Dermis microvascular lymphatic vessel endothelial cell (primary cell): ENCODE measurements at regions not wholly inside any gene's neighbourhood (a gene's known extent, or its start where the extent isn't known, plus 50 kb on each side); places are given as distances from the start of the nearest gene placed in this dataset.
A peak's percentile ranks its signal among the peaks of the same experiment; 100 is the strongest.
"Not testable (repeated sequence)": the region's sequence is repeated elsewhere in the genome, so short reads cannot be mapped to it uniquely, and the experiment has no call there.

Source experiments
- DNase-seq, 2 donors: peaks; one replicate each; pipeline versions ENCODE4 v3.0.0 to v3.0.0-alpha.2; 2010; ENCODE audit warnings: low read depth in 2 of 2

GRCh38 chr7:112982441-112983063 is 104.1 kb downstream of the GPR85 start:
- DNase-seq, result no peak

GRCh38 chr7:112981966-112982365 is 104.7 kb downstream of the GPR85 start:
- no peak for DNase-seq

- not testable (repeated sequence) for DNase-seq
Observed at GRCh38 chr7:112979055-112979454, 107.6 kb downstream of the GPR85 start.

DNA sequence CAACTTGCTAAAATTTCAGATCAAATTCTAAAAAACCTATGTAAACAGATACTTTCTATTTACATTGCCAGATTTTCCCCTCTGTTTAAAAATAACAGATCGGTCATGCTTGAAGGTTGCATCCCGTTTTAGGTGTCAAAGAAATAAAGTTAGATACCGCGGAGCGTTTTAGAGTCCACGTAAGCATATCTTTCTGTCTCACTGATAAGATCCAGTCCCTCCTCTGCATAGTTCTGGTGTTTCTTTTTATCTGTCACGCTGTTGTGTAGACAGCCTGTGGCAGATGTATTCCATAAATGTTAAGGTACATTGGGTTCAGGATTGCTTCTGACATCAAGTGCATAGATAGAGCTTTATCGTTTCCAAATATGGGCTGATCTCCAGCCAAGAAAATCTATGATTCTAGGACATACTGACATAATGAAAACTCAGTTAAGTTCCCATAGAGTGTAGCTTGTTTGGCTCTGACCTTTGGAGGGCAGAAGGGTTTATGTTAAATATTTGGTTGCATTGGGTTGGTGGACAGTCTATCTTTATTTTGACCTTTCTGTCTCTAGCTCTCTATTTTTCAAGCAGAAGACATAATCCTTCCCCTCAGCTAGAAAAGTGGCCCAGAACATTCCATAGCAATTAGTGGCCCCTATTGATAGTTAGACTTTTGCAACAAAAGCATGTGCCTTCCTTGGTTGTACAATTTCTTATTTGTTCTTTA is 109.2 kb downstream of the GPR85 start:
- not testable (repeated sequence) for DNase-seq

GRCh38 chr7:112970771-112971170 is 115.9 kb downstream of the GPR85 start:
- DNase-seq, result no peak

- DNase-seq, result no peak
Observed at GRCh38 chr7:112969946-112970345, 116.7 kb downstream of the GPR85 start.

DNA sequence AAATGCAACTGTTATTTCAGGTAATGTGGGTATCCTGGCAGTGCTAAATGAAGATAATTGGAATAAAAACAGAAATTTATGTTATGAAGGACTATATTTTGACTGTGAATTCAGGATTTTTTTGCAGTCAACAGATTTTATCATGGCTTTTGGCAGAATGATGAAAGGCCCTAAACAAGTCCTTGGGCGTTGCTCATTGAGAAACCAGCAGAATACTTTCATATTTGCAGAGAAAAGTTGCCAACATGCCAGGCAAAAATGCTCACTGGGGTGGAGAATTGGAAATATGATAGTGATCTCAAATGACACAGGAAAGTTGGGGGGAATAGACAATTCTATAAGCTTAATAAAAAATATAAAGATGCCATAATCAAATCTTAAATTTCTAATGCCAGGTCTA is 121.1 kb downstream of the GPR85 start:
- DNase-seq, result no peak

GRCh38 chr7:112963634-112964033 is 123.0 kb downstream of the GPR85 start:
- DNase-seq, result no peak

DNA sequence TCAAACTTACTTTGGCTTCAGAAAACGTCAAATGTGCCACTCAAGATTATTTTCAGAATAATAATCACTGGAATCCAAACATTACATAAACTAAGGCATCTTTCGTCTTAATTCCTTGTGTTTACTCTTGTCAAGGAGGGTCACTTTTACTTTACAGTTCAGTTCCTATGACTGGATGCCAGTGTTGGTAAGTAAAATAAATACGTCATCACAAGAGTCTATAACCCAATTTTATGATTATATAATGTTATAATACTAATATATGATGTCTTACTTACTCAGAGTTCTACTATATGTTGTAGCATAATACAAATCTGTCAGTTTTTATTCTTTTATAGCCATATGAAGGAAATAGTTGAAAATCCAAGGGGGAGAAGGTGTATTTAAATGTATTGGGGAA is 123.8 kb downstream of the GPR85 start:
- no peak for DNase-seq

GRCh38 chr7:112959276-112959675 is 127.4 kb downstream of the GPR85 start:
- DNase-seq, result no peak

DNA sequence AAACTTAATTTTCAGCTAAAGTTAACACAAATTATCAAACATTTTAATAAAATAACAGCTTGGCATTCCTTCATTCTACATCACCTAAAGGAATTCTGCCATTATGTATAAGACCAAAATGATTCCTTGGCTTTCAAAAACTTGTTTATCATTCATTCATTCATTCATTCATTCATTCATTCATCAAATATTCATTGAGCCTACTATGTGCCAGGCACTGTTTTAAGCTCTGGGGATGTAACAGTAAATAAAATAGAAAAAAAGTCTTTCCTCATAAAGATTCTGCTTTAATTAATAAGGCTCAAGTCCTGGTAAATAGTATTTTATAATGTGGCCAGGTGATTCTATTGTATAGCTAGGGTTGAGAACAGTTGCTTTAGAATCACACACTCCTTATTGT is 127.9 kb downstream of the GPR85 start:
- no peak for DNase-seq

- DNase-seq, result no peak
Observed at GRCh38 chr7:112957901-112958300, 128.7 kb downstream of the GPR85 start.

DNA sequence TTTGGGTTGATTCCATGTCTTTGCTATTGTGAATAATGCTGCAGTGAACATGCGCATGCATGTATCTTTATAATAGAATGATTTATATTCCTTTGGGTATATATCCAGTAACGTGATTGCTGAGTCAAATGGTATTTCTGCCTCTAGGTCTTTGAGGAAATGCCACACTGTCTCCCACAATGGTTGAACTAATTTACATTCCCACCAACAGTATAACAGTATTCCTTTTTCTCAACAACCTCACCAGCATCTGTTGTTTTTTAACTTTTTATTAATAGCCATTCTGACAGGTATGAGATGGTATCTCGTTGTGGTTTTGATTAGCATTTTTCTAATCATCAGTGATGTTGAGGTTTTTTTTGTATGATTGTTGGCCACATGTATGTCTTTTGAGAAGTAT is 133.6 kb downstream of the GPR85 start:
- DNase-seq, result not testable (repeated sequence)

GRCh38 chr7:112951070-112951469 is 135.6 kb downstream of the GPR85 start:
- no peak for DNase-seq

DNA sequence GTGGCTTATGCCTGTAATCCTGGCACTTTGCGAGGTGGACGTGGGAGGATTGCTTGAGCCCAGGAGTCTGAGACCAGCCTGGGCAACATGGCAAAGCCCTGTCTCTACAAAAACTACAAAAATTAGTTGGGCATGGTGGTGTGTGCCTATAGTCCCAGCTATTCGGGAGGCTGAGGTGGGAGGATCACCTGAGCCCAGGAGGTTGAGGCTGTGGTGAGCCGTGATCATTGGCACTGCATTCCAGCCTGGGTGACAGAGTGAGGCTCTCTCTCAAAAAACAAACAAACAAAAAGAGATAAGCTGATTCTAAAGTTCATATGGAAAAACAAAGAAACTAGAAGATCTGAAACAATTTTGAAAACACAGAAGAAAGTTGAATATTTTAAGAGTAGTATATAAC is 136.9 kb downstream of the GPR85 start:
- not testable (repeated sequence) for DNase-seq

GRCh38 chr7:112946350-112946749 is 140.3 kb downstream of the GPR85 start:
- no peak for DNase-seq

GRCh38 chr7:112945046-112945445 is 141.6 kb downstream of the GPR85 start:
- no peak for DNase-seq

GRCh38 chr7:112942981-112943380 is 143.6 kb downstream of the GPR85 start:
- DNase-seq, result no peak

GRCh38 chr7:112942125-112942524 is 144.5 kb downstream of the GPR85 start:
- DNase-seq, result not testable (repeated sequence)

DNA sequence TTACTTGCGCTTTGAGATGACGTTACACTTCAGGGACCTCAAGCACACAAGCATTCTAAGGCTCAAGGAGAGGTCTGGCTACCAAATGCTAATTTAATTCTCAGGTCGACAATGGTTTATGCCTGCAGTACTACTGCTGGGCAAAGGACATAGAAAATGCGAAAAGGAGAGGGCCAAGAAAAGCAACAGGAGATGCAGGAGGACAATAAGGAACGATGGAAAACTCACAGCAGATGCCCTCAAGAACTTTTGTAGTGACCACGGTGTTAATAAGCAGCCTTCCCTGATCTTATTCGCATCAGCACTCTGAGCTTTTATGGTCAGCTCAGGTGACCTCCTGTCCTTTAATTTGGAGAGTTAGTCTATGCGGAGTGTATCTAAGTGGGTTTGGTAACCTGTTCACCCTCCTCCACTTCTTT is 146.3 kb downstream of the GPR85 start:
- DNase-seq, result no peak

- peak; percentile 96 to 99 for DNase-seq
Observed at GRCh38 chr7:112939574-112940313, 146.9 kb downstream of the GPR85 start.

DNA sequence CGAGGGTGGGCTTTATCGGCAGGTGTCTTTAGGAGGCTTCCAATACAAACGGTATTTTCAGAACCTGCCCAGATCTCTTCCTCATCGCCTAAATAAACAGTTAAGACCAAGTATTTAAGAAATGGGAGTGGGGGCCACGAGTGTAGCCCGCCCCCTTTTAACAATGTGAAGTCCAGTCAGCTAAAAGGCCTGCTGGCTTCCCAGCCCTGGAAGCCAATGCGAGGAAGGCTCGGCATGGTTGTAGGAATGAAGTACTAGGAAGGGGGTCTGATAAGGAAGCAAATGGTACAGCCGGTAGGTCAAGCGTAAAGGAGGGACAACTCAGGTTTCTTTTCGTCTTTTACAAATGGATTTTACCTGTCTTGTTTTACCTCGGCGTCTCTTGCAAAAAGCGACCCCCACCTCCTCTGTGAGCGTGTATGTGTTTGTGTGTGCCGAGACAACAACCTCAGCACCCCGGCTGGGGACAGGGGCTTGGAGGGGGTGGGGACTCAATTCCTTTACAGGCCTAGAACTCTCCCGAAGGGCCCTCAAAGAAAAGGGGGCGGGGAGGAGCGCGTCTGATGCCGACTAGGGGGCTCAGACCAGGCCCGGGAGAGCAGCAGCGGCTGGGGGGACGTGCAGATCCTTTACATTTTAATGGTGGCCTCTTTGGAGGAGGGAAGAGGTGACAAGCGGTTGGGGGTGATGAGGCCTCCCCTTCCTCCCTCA is 147.6 kb downstream of the GPR85 start:
- DNase-seq, result peak in 1 of 2 donors; percentile 41
